ENCODE measurements at regions not wholly inside any gene's neighbourhood (a gene's known extent, or its start where the extent isn't known, plus 50 kb on each side); places are given as distances from the start of the nearest gene placed in this dataset.

GRCh38 chr1:83770319-83770661 is 228.6 kb downstream of the TTLL7 start:
- DNase-seq (ENCODE audit: low spot score) = no peak

GRCh38 chr1:83769594-83770318 is 229.2 kb downstream of the TTLL7 start:
- DNase-seq (ENCODE audit: low spot score) = no peak

GRCh38 chr1:83769072-83769471 is 229.9 kb downstream of the TTLL7 start:
- DNase-seq (ENCODE audit: low spot score) = no peak

GRCh38 chr1:83766241-83766691 is 232.7 kb downstream of the TTLL7 start:
- DNase-seq (ENCODE audit: low spot score) = no peak

GRCh38 chr1:83765125-83765524 is 233.8 kb downstream of the TTLL7 start:
- DNase-seq (ENCODE audit: low spot score) = no peak

GRCh38 chr1:83764209-83764608 is 234.7 kb downstream of the TTLL7 start:
- DNase-seq (ENCODE audit: low spot score) = no peak

GRCh38 chr1:83763361-83764095 is 235.4 kb downstream of the TTLL7 start:
- no peak for DNase-seq (ENCODE audit: low spot score)

- DNase-seq (ENCODE audit: low spot score) = no peak
Observed at GRCh38 chr1:83762416-83762815, 236.5 kb downstream of the TTLL7 start.

- DNase-seq (ENCODE audit: low spot score) = no peak
Observed at GRCh38 chr1:83762039-83762365, 236.9 kb downstream of the TTLL7 start.

- DNase-seq (ENCODE audit: low spot score) = no peak
Observed at GRCh38 chr1:83761167-83762038, 237.5 kb downstream of the TTLL7 start.

- no peak for DNase-seq (ENCODE audit: low spot score)
Observed at GRCh38 chr1:83760226-83761021, 238.5 kb downstream of the TTLL7 start.

- no peak for DNase-seq (ENCODE audit: low spot score)
Observed at GRCh38 chr1:83756984-83757717, 241.8 kb downstream of the TTLL7 start.

- no peak for DNase-seq (ENCODE audit: low spot score)
Observed at GRCh38 chr1:83751602-83752001, 247.3 kb downstream of the TTLL7 start.

GRCh38 chr1:83750201-83750600 is 248.7 kb downstream of the TTLL7 start:
- DNase-seq (ENCODE audit: low spot score) = no peak

GRCh38 chr1:83747853-83748482 is 251.0 kb downstream of the TTLL7 start:
- DNase-seq (ENCODE audit: low spot score) = no peak

- DNase-seq (ENCODE audit: low spot score) = no peak
Observed at GRCh38 chr1:83746234-83746633, 252.7 kb downstream of the TTLL7 start.

- DNase-seq (ENCODE audit: low spot score) = no peak
Observed at GRCh38 chr1:83742446-83742845, 256.5 kb downstream of the TTLL7 start.

GRCh38 chr1:83741770-83742169 is 257.2 kb downstream of the TTLL7 start:
- no peak for DNase-seq (ENCODE audit: low spot score)

- no peak for DNase-seq (ENCODE audit: low spot score)
Observed at GRCh38 chr1:83741348-83741747, 257.6 kb downstream of the TTLL7 start.

- DNase-seq (ENCODE audit: low spot score) = no peak
Observed at GRCh38 chr1:83735526-83735925, 263.4 kb downstream of the TTLL7 start.

GRCh38 chr1:83734420-83734819 is 264.5 kb downstream of the TTLL7 start:
- no peak for DNase-seq (ENCODE audit: low spot score)

All from kidney capillary endothelial cell (primary cell).